Nephron (organoid): ENCODE measurements at regions not wholly inside any gene's neighbourhood (a gene's known extent, or its start where the extent isn't known, plus 50 kb on each side); places are given as distances from the start of the nearest gene placed in this dataset.

Experiments
- H3K27ac Mint-ChIP-seq, 3 experiments: 2 replicates each; pipeline ENCODE4 v1.8.0; 2020; ENCODE audit warnings: mixed read lengths in 3 of 3, mild to moderate bottlenecking in 2 of 3, moderate library complexity in 1 of 3
- H3K27me3 Mint-ChIP-seq: 2 replicates; pipeline ENCODE4 v1.8.0; 2021; ENCODE audit warnings: low read depth, mild to moderate bottlenecking, moderate library complexity, mixed read lengths
- H3K36me3 Mint-ChIP-seq: 2 replicates; pipeline ENCODE4 v1.8.0; 2020; ENCODE audit warnings: low read depth, mixed read lengths
- H3K4me1 Mint-ChIP-seq: 2 replicates; pipeline ENCODE4 v1.8.0; 2020; ENCODE audit warnings: mixed read lengths
- H3K4me3 Mint-ChIP-seq, 3 experiments: 2 replicates each; pipeline ENCODE4 v1.8.0; 2020; ENCODE audit warnings: mild to moderate bottlenecking in 3 of 3, mixed read lengths in 3 of 3, moderate library complexity in 2 of 3
- H3K9me3 Mint-ChIP-seq: 2 replicates; pipeline ENCODE4 v1.8.0; 2020; ENCODE audit warnings: mixed read lengths
- TF ChIP-seq, protein P1 (sequence below), 3 experiments: fragments of 200-600 bp; sonication (generic); IDR thresholded peaks; one replicate each; pipeline ENCODE4 v1.5.0; 2021; ENCODE audit warnings: antibody characterized with exemption in 3 of 3; ENCODE audit not compliant: unreplicated experiment in 3 of 3

DNA sequence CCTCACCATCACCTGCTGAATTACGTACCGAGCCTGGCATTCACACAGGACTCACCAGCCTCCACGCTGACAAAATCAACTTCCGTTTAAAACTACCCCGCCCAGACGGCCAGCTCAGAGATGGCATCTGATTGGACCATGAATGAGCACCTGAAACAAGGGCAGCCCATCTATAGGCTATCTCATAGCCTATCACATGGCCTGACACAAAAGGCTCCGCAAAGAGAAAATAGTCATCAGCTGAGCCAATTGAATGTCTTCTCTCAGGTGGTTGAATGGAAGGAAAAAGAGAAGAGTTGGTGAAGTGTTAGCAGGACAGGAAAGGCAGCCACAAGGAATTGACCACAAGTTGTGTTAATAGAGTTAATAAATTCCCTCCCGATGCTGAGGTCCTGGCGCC is 50.6 kb upstream of the ZC3H12A start:
- TF ChIP-seq, protein P1, sequence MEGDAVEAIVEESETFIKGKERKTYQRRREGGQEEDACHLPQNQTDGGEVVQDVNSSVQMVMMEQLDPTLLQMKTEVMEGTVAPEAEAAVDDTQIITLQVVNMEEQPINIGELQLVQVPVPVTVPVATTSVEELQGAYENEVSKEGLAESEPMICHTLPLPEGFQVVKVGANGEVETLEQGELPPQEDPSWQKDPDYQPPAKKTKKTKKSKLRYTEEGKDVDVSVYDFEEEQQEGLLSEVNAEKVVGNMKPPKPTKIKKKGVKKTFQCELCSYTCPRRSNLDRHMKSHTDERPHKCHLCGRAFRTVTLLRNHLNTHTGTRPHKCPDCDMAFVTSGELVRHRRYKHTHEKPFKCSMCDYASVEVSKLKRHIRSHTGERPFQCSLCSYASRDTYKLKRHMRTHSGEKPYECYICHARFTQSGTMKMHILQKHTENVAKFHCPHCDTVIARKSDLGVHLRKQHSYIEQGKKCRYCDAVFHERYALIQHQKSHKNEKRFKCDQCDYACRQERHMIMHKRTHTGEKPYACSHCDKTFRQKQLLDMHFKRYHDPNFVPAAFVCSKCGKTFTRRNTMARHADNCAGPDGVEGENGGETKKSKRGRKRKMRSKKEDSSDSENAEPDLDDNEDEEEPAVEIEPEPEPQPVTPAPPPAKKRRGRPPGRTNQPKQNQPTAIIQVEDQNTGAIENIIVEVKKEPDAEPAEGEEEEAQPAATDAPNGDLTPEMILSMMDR (IDR thresholded peaks at IDR 0.05; ENCODE audit: unreplicated experiment in 3 of 3): no peak
- Mint-ChIP-seq H3K27me3 (peaks cover 52% of the 10 kb centered on the region), H3K4me3 (no peak overlapping the region), H3K4me1 (no peaks in the 10 kb centered on the region), H3K36me3 (no peaks in the 10 kb centered on the region), H3K27ac (no peak overlapping the region), H3K9me3 (no peaks in the 10 kb centered on the region)

DNA sequence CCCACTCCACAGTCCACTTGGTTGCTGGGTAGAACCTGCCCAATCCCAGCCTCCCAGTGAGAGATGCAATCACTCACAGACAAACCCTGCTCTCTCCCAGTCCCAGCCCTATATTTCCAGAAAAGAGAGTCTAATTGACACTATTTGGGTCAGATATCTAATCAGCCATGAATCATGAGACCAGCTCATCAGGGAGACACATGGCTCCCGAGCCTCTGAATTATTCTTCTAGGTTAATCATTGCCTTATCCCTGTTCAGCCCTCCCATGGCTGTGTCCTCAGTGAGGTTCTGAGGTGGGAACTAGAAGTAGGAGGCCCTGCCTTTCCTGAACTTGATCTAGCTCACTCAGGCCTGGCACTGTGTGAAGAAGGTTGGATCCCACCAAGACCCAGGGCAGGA is 49.9 kb upstream of the ZC3H12A start:
- Mint-ChIP-seq H3K36me3 (no peaks in the 10 kb centered on the region), H3K27ac (no peak overlapping the region), H3K27me3 (peaks cover 53% of the 10 kb centered on the region), H3K4me3 (no peak overlapping the region), H3K9me3 (no peaks in the 10 kb centered on the region), H3K4me1 (no peaks in the 10 kb centered on the region)
- TF ChIP-seq, protein P1 (IDR thresholded peaks at IDR 0.05; ENCODE audit: unreplicated experiment in 3 of 3): no peak
